A673 (cell line): ENCODE measurements at regions not wholly inside any gene's neighbourhood (a gene's known extent, or its start where the extent isn't known, plus 50 kb on each side); places are given as distances from the start of the nearest gene placed in this dataset.

ENCODE experiments used
- BruUV-seq: library from RNA; stranded (reverse); fragments of 400-500 nt; replicated peaks from 2 replicates; lab custom pipeline; 2021; lab: Mats Ljungman, UMichigan
- CTCF ChIA-PET: fragments of 300-600 bp; sonication (Branson Sonifier 250); formaldehyde crosslinking; loops from one replicate; lab custom pipeline; 2022; ENCODE audit warnings: antibody characterized with exemption; lab: Charles Lee
- POLR2A ChIA-PET: fragments of 300-600 bp; sonication (Branson Sonifier 250); formaldehyde crosslinking; loops from one replicate; lab custom pipeline; 2022; ENCODE audit warnings: antibody characterized with exemption; ENCODE audit not compliant: low non-redundant PET; lab: Charles Lee
- DNase-seq: peaks from one replicate; pipeline ENCODE4 v3.0.0-alpha.2; 2015; ENCODE audit warnings: low spot score
- H3K27ac ChIP-seq: fragments of 200-600 bp; sonication (generic); 2 replicates; pipeline ENCODE4 v1.5.1; 2016; ENCODE audit warnings: mixed run types, low read depth, mild to moderate bottlenecking, mixed read lengths, antibody characterized with exemption, low read length; ENCODE audit not compliant: poor library complexity, severe bottlenecking
- H3K27me3 ChIP-seq: fragments of 200-600 bp; sonication (generic); replicated peaks from 2 replicates; pipeline ENCODE4 v1.6.1; 2017; ENCODE audit warnings: mixed run types, low read depth, mild to moderate bottlenecking, mixed read lengths, antibody characterized with exemption, low read length; ENCODE audit not compliant: insufficient read depth, poor library complexity
- H3K36me3 ChIP-seq: fragments of 200-600 bp; sonication (generic); 2 replicates; pipeline ENCODE4 v1.6.1; 2016; ENCODE audit warnings: mixed run types, mild to moderate bottlenecking, mixed read lengths, antibody characterized with exemption, low read length; ENCODE audit not compliant: insufficient read depth, poor library complexity, severe bottlenecking
- H3K4me1 ChIP-seq: fragments of 200-600 bp; sonication (generic); 2 replicates; pipeline ENCODE4 v1.6.1; 2017; ENCODE audit warnings: mixed run types, mild to moderate bottlenecking, mixed read lengths, antibody characterized with exemption, low read length; ENCODE audit not compliant: insufficient read depth, poor library complexity, severe bottlenecking
- H3K4me3 ChIP-seq: fragments of 200-600 bp; sonication (generic); 2 replicates; pipeline ENCODE4 v1.5.1; 2016; ENCODE audit warnings: low read depth, mixed run types, mild to moderate bottlenecking, mixed read lengths, low read length; ENCODE audit not compliant: poor library complexity, severe bottlenecking
- H3K9me3 ChIP-seq: fragments of 200-600 bp; sonication (generic); 2 replicates; pipeline ENCODE4 v1.6.1; 2016; ENCODE audit warnings: mixed run types, low read depth, mild to moderate bottlenecking, mixed read lengths, antibody characterized with exemption, low read length; ENCODE audit not compliant: poor library complexity, severe bottlenecking
- CTCF ChIP-seq: fragments of 300-800, 200-600 bp; sonication (generic); conservative IDR thresholded peaks from 2 replicates; pipeline ENCODE4 v1.5.1; 2017; ENCODE audit warnings: low read depth, mild to moderate bottlenecking, antibody characterized with exemption, low read length, moderate library complexity, mixed read lengths
- EZH2 ChIP-seq: fragments of 200-600 bp; sonication (generic); IDR thresholded peaks from 2 replicates; pipeline ENCODE4 v1.6.1; 2017; ENCODE audit warnings: borderline replicate concordance, low read depth, mild to moderate bottlenecking, mixed read lengths, antibody characterized with exemption, low read length; ENCODE audit not compliant: poor library complexity, severe bottlenecking
- intact Hi-C: fragments of 100-400 bp; cut with micrococcal nuclease; formaldehyde crosslinking; loops from one replicate; pipeline ENCODE4 v1.10.0; 2022; ENCODE audit not compliant: unreplicated experiment

DNA sequence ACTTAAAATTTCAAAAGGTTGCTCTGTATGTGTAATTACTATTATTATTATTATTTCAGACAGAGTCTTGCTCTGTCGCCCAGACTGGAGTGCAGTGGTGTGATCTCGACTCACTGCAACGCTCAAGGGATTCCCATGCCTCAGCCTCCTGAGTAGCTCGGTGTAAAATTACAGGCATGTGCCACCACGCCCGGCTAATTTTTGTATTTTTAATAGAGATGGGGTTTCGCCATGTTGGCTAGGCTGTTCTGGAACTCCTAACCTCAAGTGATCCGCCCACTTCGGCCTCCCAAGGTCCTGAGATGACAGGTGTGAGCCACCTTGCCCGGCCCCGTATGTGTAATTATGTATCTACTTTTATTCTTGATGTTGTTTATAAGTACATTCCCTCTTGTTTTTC lies 65.3 kb upstream of the ZNF217 start:
- BruUV-seq: no TSS peak
- ChIA-PET POLR2A (no interaction called here), CTCF (interaction anchor here (0.6 kb wide), 1 partner anchor 253 kb away, joined by 3 read pairs; no protein-coding TSS in a partner anchor)

DNA sequence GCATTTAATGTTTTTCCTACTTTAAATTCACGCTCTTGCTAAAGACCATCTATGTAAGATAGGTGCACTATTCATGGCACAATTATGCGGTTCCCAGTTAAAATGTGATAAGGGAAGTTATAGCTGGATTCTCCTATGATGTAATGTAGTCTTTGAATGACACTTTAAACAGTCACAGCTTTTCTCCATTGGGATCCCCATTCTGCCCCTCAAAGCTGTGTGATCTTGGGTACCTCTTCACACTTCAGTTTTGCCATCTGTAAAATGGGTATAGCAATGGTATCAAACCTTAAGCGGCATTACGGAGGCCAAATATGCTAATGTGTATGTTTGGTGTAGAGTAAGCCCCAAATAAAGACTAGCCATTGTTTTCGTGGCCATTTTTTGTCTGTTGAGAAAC lies 64.7 kb upstream of the ZNF217 start:
- DNase-seq: no peak
- Histone ChIP-seq H3K4me3 (no peak overlapping the region), H3K27ac (no peak overlapping the region), H3K27me3 (no peaks in the 10 kb centered on the region), H3K4me1 (peaks cover 61% of the 10 kb centered on the region), H3K36me3 (no peaks in the 10 kb centered on the region), H3K9me3 (no peaks in the 10 kb centered on the region)
- no TSS peak for BruUV-seq
- intact Hi-C loops: no loop called here
- TF ChIP-seq CTCF (no peak), EZH2 (no peak)
- ChIA-PET CTCF (no interaction called here), POLR2A (no interaction called here)

More for the DNA sequence above, 65.3 kb upstream of the ZNF217 start:
- no peaks in the 10 kb centered on the region for H3K36me3 ChIP-seq
- TF ChIP-seq CTCF (no peak), EZH2 (no peak)
- H3K27ac ChIP-seq: no peak overlapping the region
- H3K4me1 ChIP-seq: peaks cover 63% of the 10 kb centered on the region
- H3K27me3 ChIP-seq: no peaks in the 10 kb centered on the region
- no peaks in the 10 kb centered on the region for H3K9me3 ChIP-seq
- H3K4me3 ChIP-seq: no peak overlapping the region
- no peak for DNase-seq
- intact Hi-C loops: no loop called here

- no TSS peak for BruUV-seq
- Histone ChIP-seq H3K4me1 (peaks cover 67% of the 10 kb centered on the region), H3K27ac (no peak overlapping the region), H3K27me3 (no peaks in the 10 kb centered on the region), H3K36me3 (no peaks in the 10 kb centered on the region), H3K9me3 (no peaks in the 10 kb centered on the region), H3K4me3 (no peak overlapping the region)
- ChIA-PET POLR2A (no interaction called here), CTCF (no interaction called here)
- DNase-seq: peak; percentile 30
- intact Hi-C loops: no loop called here
- TF ChIP-seq EZH2: no peak
- TF ChIP-seq CTCF: no peak
Measured at GRCh38 chr20:53657732-53658131, 64.1 kb upstream of the ZNF217 start.
